ENCODE measurements at regions not wholly inside any gene's neighbourhood (a gene's known extent, or its start where the extent isn't known, plus 50 kb on each side); places are given as distances from the start of the nearest gene placed in this dataset.

GRCh38 chr2:40611196-40611595, 159.3 kb upstream of the SLC8A1 start:
- TF ChIP-seq CTCF (conservative IDR thresholded peaks at IDR 0.05), result no peak
- no peaks in the 10 kb centered on the region for H3K4me1 Mint-ChIP-seq (ENCODE audit: unreplicated experiment)
- no peak overlapping the region for H3K4me3 Mint-ChIP-seq
- H3K36me3 Mint-ChIP-seq, result no peaks in the 10 kb centered on the region
- H3K9me3 Mint-ChIP-seq, result peaks cover 6% of the 10 kb centered on the region
- H3K27me3 Mint-ChIP-seq, result no peaks in the 10 kb centered on the region
- no peak overlapping the region for H3K27ac Mint-ChIP-seq
- no peak for DNase-seq (ENCODE audit: extremely low spot score, unreplicated experiment)

- H3K4me1 Mint-ChIP-seq (ENCODE audit: unreplicated experiment), result no peaks in the 10 kb centered on the region
- no peaks in the 10 kb centered on the region for H3K27me3 Mint-ChIP-seq
- no peak for TF ChIP-seq CTCF (conservative IDR thresholded peaks at IDR 0.05)
- no peak overlapping the region for H3K4me3 Mint-ChIP-seq
- DNase-seq (ENCODE audit: extremely low spot score, unreplicated experiment), result no peak
- H3K27ac Mint-ChIP-seq, result no peak overlapping the region
- no peaks in the 10 kb centered on the region for H3K9me3 Mint-ChIP-seq
- no peaks in the 10 kb centered on the region for H3K36me3 Mint-ChIP-seq
Observed at GRCh38 chr2:40625849-40626248, 174.0 kb upstream of the SLC8A1 start.

GRCh38 chr2:40628556-40628955, 176.7 kb upstream of the SLC8A1 start:
- TF ChIP-seq CTCF (conservative IDR thresholded peaks at IDR 0.05), result no peak
- no peaks in the 10 kb centered on the region for H3K36me3 Mint-ChIP-seq
- no peak for DNase-seq (ENCODE audit: extremely low spot score, unreplicated experiment)
- H3K27ac Mint-ChIP-seq, result no peak overlapping the region
- H3K9me3 Mint-ChIP-seq, result no peaks in the 10 kb centered on the region
- H3K27me3 Mint-ChIP-seq, result no peaks in the 10 kb centered on the region
- no peaks in the 10 kb centered on the region for H3K4me1 Mint-ChIP-seq (ENCODE audit: unreplicated experiment)
- no peak overlapping the region for H3K4me3 Mint-ChIP-seq

- DNase-seq (ENCODE audit: extremely low spot score, unreplicated experiment), result no peak
- H3K4me3 Mint-ChIP-seq, result no peak overlapping the region
- no peaks in the 10 kb centered on the region for H3K4me1 Mint-ChIP-seq (ENCODE audit: unreplicated experiment)
- no peak overlapping the region for H3K27ac Mint-ChIP-seq
- no peaks in the 10 kb centered on the region for H3K9me3 Mint-ChIP-seq
- no peaks in the 10 kb centered on the region for H3K36me3 Mint-ChIP-seq
- no peaks in the 10 kb centered on the region for H3K27me3 Mint-ChIP-seq
- no peak for TF ChIP-seq CTCF (conservative IDR thresholded peaks at IDR 0.05)
Observed at GRCh38 chr2:40629768-40630434, 178.0 kb upstream of the SLC8A1 start.

- H3K4me1 Mint-ChIP-seq (ENCODE audit: unreplicated experiment), result peaks cover 8% of the 10 kb centered on the region
- H3K9me3 Mint-ChIP-seq, result no peaks in the 10 kb centered on the region
- H3K27ac Mint-ChIP-seq, result no peak overlapping the region
- H3K36me3 Mint-ChIP-seq, result no peaks in the 10 kb centered on the region
- no peak for TF ChIP-seq CTCF (conservative IDR thresholded peaks at IDR 0.05)
- no peak overlapping the region for H3K4me3 Mint-ChIP-seq
- no peak for DNase-seq (ENCODE audit: extremely low spot score, unreplicated experiment)
- no peaks in the 10 kb centered on the region for H3K27me3 Mint-ChIP-seq
Observed at GRCh38 chr2:40639320-40639719, 187.4 kb upstream of the SLC8A1 start.

GRCh38 chr2:40642237-40642636, 190.3 kb upstream of the SLC8A1 start:
- TF ChIP-seq CTCF (conservative IDR thresholded peaks at IDR 0.05), result no peak
- Mint-ChIP-seq H3K36me3 (no peaks in the 10 kb centered on the region), H3K27me3 (no peaks in the 10 kb centered on the region), H3K27ac (no peak overlapping the region), H3K9me3 (no peaks in the 10 kb centered on the region), H3K4me1 (ENCODE audit: unreplicated experiment) (peaks cover 8% of the 10 kb centered on the region), H3K4me3 (no peak overlapping the region)
- no peak for DNase-seq (ENCODE audit: extremely low spot score, unreplicated experiment)

Measured in type B pancreatic cell (in vitro differentiated cells).